ENCODE measurements at regions not wholly inside any gene's neighbourhood (a gene's known extent, or its start where the extent isn't known, plus 50 kb on each side); places are given as distances from the start of the nearest gene placed in this dataset.

- POLR2A ChIA-PET (ENCODE audit: unreplicated experiment): no interaction called here
- H3K4ac ChIP-seq (ENCODE audit: low read depth, low read length): no peak overlapping the region
- DNase-seq (peak; percentile 92), ATAC-seq (ENCODE audit: low read depth) (peak; percentile 87)
- TF ChIP-seq CTCF (conservative IDR thresholded peaks at IDR 0.05; ENCODE audit: low read depth, low read length) (peak; percentile 84), CEBPB (IDR thresholded peaks at IDR 0.05; ENCODE audit: low read depth, low read length) (peak; percentile 99), SMC3 (IDR thresholded peaks at IDR 0.05; ENCODE audit: low read depth, low read length) (peak; percentile 67), RFX5 (IDR thresholded peaks at IDR 0.05; ENCODE audit: low read depth, low read length) (no peak), NFE2L2 (IDR thresholded peaks at IDR 0.05; ENCODE audit: low read depth, low read length) (no peak; the same call in 1 of the 2 replicates), MAZ (IDR thresholded peaks at IDR 0.05; ENCODE audit: borderline replicate concordance, low read depth, low read length) (no peak), ELK1 (IDR thresholded peaks at IDR 0.05; ENCODE audit: borderline replicate concordance, low read depth, low read length) (no peak), MXI1 (IDR thresholded peaks at IDR 0.05; ENCODE audit: borderline replicate concordance, low read depth, low read length) (no peak), RAD21 (IDR thresholded peaks at IDR 0.05; ENCODE audit: low read length) (peak; percentile 84), USF2 (IDR thresholded peaks at IDR 0.05; ENCODE audit: low read depth, low read length) (no peak)
- no peaks in the 10 kb centered on the region for H3K4me1 ChIP-seq (ENCODE audit: control insufficient read depth, insufficient read depth, low read length)
- H3K9me3 ChIP-seq (ENCODE audit: control insufficient read depth, insufficient read depth, low read length): no peaks in the 10 kb centered on the region
- no peak overlapping the region for H3K27ac ChIP-seq (ENCODE audit: insufficient read depth, low read length)
- H3K27me3 ChIP-seq (ENCODE audit: control insufficient read depth, insufficient read depth, low read length): no peaks in the 10 kb centered on the region
- H2BK120ac ChIP-seq (ENCODE audit: low read depth, low read length): no peak overlapping the region
- no peak overlapping the region for H2BK15ac ChIP-seq (ENCODE audit: low read depth, low read length)
- H4K8ac ChIP-seq (ENCODE audit: low read depth in 2 of 2, low read length in 2 of 2): no peak overlapping the region; a peak in 1 of 4 replicates
- no peak overlapping the region for H4K5ac ChIP-seq (ENCODE audit: low read depth, low read length)
- no peaks in the 10 kb centered on the region; the same call in 1 of the 2 replicates for H3K36me3 ChIP-seq (ENCODE audit: control insufficient read depth, insufficient read depth, low read length)
- H4K20me1 ChIP-seq (ENCODE audit: insufficient read depth, low read length): no peaks in the 10 kb centered on the region; the same call in 1 of the 2 replicates
- no peak overlapping the region for H2BK20ac ChIP-seq (ENCODE audit: low read depth, low read length)
- H2AK5ac ChIP-seq (ENCODE audit: low read depth, low read length): no peak overlapping the region
- no peak overlapping the region; the same call in 1 of the 2 replicates for H3K4me2 ChIP-seq (ENCODE audit: low read depth, low read length)
- no TSS peak for BruUV-seq (replicated peaks)
- no peak overlapping the region for H4K91ac ChIP-seq (ENCODE audit: insufficient read depth, low read depth, low read length)
- in situ Hi-C loops (cut with MboI; ENCODE audit: low sequenced_read_pairs) (loop anchor here (5.0 kb wide), 1 partner anchor 736 kb away; no protein-coding TSS in a partner anchor), dilution Hi-C loops (cut with HindIII; ENCODE audit: low sequenced_read_pairs, unreplicated experiment) (no loop called here), intact Hi-C loops (cut with micrococcal nuclease) (loop anchor here (1.0 kb wide), 2 partner anchors 266 to 729 kb away; no protein-coding TSS in a partner anchor)
- H2AFZ ChIP-seq (replicated peaks; ENCODE audit: low read length, poor library complexity): no peak overlapping the region
- no peak overlapping the region for H2BK5ac ChIP-seq (ENCODE audit: low read depth, low read length, poor library complexity, severe bottlenecking)
- peaks cover 10 to 25% of the 10 kb centered on the region in 2 experiments for H3K79me1 ChIP-seq (ENCODE audit: low read depth in 1 of 2, low read length in 2 of 2)
- H3K23ac ChIP-seq (ENCODE audit: low read depth, low read length): no peak overlapping the region
- no CpG with 5 or more reads among the region's 3 CpGs for WGBS, 2 experiments (ENCODE audit: extremely low coverage in 2 of 2, insufficient read length in 1 of 2)
- no peak overlapping the region for H3K9ac ChIP-seq (ENCODE audit: low read depth, low read length)
- H3K18ac ChIP-seq (ENCODE audit: low read depth, low read length): no peak overlapping the region
- no peak overlapping the region for H3K56ac ChIP-seq (ENCODE audit: extremely low read depth, insufficient read depth, low read length)
- H3K4me3 ChIP-seq (ENCODE audit: insufficient read depth, low read depth, low read length): no peak overlapping the region
- peaks cover 4% of the 10 kb centered on the region for H3K9me1 ChIP-seq (ENCODE audit: insufficient read depth, low read length)
- no peak overlapping the region for H3K14ac ChIP-seq (replicated peaks; ENCODE audit: low read depth, low read length)
- CTCF ChIA-PET: interaction anchor here (0.9 to 1.8 kb wide), 4 partner anchors 10 to 160 kb away, joined by 4 to 5 read pairs (median 4); a partner anchor contains a TSS
- H2AK9ac ChIP-seq (replicated peaks; ENCODE audit: low read depth, low read length, poor library complexity): no peak overlapping the region
Observed at GRCh38 chr6:4008324-4009047, 70.5 kb downstream of the FAM217A start.

Data from IMR-90 (cell line).